Activated naive CD4-positive, alpha-beta T cell treated with anti-CD3 and anti-CD28 coated beads for 36 hours (primary cell): ENCODE measurements at regions not wholly inside any gene's neighbourhood (a gene's known extent, or its start where the extent isn't known, plus 50 kb on each side); places are given as distances from the start of the nearest gene placed in this dataset.

Experiments
- CTCF ChIA-PET: fragments of 350-600 bp; sonication (Branson Sonifier 250); formaldehyde crosslinking; loops from one replicate; lab custom pipeline; 2021; ENCODE audit warnings: antibody characterized with exemption; lab: Charles Lee
- DNase-seq: peaks from one replicate; pipeline ENCODE4 v3.0.0-alpha.2; 2020
- H3K27ac Mint-ChIP-seq: one replicate; pipeline ENCODE4 v1.8.0; 2021; ENCODE audit warnings: mild to moderate bottlenecking, mixed read lengths
- H3K27me3 Mint-ChIP-seq: one replicate; pipeline ENCODE4 v1.8.0; 2021; ENCODE audit warnings: low read depth, mixed read lengths
- H3K36me3 Mint-ChIP-seq: one replicate; pipeline ENCODE4 v1.8.0; 2021; ENCODE audit warnings: low read depth, mixed read lengths
- H3K4me1 Mint-ChIP-seq: one replicate; pipeline ENCODE4 v1.8.0; 2021; ENCODE audit warnings: low read depth, mixed read lengths
- H3K4me3 Mint-ChIP-seq: one replicate; pipeline ENCODE4 v1.8.0; 2021; ENCODE audit warnings: mild to moderate bottlenecking, moderate library complexity, mixed read lengths
- H3K9me3 Mint-ChIP-seq: one replicate; pipeline ENCODE4 v1.8.0; 2021; ENCODE audit warnings: mixed read lengths
- intact Hi-C: fragments of 100-400 bp; cut with micrococcal nuclease; formaldehyde crosslinking; loops from one replicate; pipeline ENCODE4 v1.15.1; 2023

DNA sequence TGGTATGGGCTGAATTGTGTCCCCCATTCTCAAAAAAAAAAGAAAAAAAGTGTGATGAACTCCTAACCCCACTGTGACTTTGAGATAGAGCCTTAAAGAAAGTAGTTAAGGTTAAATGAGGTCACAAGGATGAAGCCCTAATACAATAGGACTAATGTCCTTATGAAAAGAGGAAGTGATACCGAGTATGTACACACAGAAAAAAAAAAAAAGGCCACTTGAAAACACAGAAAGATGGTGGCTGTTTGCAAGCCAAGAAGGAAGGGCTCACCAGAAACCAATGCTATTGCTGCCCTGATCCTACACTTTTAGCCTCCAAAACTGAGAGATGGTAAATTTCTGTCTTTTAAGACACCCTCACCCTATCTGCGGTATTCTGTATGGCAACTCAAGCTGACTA, 955.6 kb downstream of the PCDH17 start:
- no peak for DNase-seq
- Mint-ChIP-seq H3K9me3 (no peaks in the 10 kb centered on the region), H3K27ac (no peak overlapping the region), H3K4me1 (no peaks in the 10 kb centered on the region), H3K36me3 (no peaks in the 10 kb centered on the region), H3K4me3 (no peak overlapping the region), H3K27me3 (no peaks in the 10 kb centered on the region)
- intact Hi-C loops, result no loop called here
- CTCF ChIA-PET, result no interaction called here

DNA sequence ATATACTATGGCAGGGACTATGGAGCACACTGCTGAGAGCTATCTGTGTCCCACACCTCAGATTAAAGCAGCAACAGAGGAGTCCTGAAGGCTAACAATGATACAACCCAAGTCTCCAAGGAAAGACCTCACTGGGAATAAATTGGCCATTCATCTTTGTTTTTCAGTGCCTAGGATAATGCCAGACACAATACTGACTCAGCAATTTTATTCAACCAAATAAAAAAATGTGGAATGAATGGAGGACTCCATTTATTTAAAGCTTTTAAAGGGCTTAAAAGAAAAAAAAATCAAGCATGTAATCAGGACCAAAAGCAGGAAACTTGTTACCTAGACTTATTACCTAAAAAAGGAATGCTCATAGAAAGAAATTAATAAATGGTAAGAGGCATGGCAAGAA, 960.5 kb downstream of the PCDH17 start:
- intact Hi-C loops, result no loop called here
- H3K27me3 Mint-ChIP-seq, result no peaks in the 10 kb centered on the region
- H3K36me3 Mint-ChIP-seq, result no peaks in the 10 kb centered on the region
- CTCF ChIA-PET, result no interaction called here
- no peak overlapping the region for H3K27ac Mint-ChIP-seq
- H3K9me3 Mint-ChIP-seq, result peaks cover 1% of the 10 kb centered on the region
- H3K4me1 Mint-ChIP-seq, result no peaks in the 10 kb centered on the region
- no peak for DNase-seq
- no peak overlapping the region for H3K4me3 Mint-ChIP-seq

DNA sequence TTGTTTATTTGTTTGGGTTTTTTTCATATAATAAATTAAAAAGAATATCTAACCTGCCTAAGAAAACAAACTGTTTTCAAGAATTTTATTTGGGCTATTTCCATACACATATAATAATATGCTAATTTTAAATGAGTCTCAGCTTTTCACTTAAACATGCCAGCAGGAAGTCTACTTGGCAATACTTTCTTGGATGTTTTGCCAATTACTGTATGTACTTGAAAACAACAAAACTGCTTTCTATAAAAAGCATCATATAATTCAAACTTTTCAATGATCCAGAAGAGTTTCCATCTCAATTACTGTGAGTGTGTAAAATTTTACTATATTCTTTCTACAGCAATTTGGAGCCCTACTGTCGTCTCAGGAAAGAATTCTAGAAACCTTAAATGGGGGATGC, 961.2 kb downstream of the PCDH17 start:
- peaks cover 1% of the 10 kb centered on the region for H3K9me3 Mint-ChIP-seq
- no peaks in the 10 kb centered on the region for H3K27me3 Mint-ChIP-seq
- no peak overlapping the region for H3K27ac Mint-ChIP-seq
- DNase-seq, result no peak
- CTCF ChIA-PET, result no interaction called here
- no peak overlapping the region for H3K4me3 Mint-ChIP-seq
- no peaks in the 10 kb centered on the region for H3K4me1 Mint-ChIP-seq
- intact Hi-C loops, result no loop called here
- no peaks in the 10 kb centered on the region for H3K36me3 Mint-ChIP-seq

DNA sequence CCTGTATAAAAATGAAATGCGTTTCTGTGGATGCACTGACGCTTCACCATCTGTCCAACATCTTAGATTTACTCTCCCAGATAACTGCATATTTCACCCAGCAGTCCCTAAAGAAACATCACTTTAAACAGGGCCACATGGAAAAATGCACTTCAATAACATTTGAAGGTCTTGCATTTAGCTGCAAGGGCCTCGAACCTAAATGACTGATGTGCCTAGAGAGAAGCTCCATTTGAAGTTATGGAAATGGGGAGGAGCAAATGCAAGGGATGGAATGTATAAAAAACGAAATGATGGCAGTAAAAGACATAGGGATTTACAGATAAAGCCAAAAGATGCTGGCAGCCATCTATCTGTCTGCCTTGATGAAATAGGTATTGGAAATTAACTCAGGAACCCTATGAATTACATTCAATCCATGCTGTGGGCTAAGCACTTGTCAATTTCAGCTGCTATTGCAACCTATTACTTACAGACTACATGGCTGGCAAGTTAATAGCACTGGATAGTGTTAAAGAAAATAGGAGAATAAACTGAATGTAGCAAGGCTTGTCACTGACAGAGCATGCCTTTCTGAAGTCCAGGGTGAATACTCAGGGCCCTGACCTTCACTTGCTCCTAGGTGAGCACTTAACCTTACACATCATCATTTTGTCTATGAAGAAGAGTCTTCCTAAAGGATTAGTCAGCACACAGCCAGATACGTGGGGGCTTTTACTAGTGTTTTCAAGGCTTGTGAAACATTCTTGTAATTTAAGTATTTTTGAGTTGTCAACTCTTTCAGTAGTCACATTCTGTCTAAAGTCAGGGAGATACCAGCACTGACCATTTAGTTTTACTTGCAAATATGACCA, 963.4 kb downstream of the PCDH17 start:
- H3K27me3 Mint-ChIP-seq, result no peaks in the 10 kb centered on the region
- CTCF ChIA-PET, result interaction anchor here (0.6 kb wide), 1 partner anchor 96 kb away, joined by 3 read pairs; no protein-coding TSS in a partner anchor
- intact Hi-C loops, result no loop called here
- DNase-seq, result no peak
- no peak overlapping the region for H3K4me3 Mint-ChIP-seq
- H3K9me3 Mint-ChIP-seq, result peaks cover 1% of the 10 kb centered on the region
- H3K4me1 Mint-ChIP-seq, result no peaks in the 10 kb centered on the region
- no peaks in the 10 kb centered on the region for H3K36me3 Mint-ChIP-seq
- H3K27ac Mint-ChIP-seq, result no peak overlapping the region

DNA sequence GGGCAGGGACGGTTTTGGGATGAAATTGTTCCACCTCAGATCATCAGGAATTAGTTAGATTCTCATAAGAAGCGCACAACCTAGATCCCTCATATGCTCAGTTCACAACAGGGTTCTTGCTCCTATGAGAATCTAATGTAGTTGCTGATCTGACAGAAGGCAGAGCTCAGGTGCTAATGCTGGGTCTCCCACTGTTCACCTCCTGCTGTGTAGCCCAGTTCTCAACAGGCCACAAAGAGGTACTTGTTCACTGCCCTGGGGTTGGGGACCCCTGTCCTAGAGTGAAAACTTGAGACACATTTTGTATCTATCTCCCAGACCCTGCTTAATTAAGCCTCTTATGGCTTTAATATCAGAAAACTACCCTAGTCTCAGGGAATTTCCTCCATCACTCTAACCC, 966.0 kb downstream of the PCDH17 start:
- intact Hi-C loops, result no loop called here
- Mint-ChIP-seq H3K27ac (no peak overlapping the region), H3K4me1 (no peaks in the 10 kb centered on the region), H3K9me3 (peaks cover 1% of the 10 kb centered on the region), H3K4me3 (no peak overlapping the region), H3K27me3 (no peaks in the 10 kb centered on the region), H3K36me3 (no peaks in the 10 kb centered on the region)
- CTCF ChIA-PET, result no interaction called here
- DNase-seq, result no peak

DNA sequence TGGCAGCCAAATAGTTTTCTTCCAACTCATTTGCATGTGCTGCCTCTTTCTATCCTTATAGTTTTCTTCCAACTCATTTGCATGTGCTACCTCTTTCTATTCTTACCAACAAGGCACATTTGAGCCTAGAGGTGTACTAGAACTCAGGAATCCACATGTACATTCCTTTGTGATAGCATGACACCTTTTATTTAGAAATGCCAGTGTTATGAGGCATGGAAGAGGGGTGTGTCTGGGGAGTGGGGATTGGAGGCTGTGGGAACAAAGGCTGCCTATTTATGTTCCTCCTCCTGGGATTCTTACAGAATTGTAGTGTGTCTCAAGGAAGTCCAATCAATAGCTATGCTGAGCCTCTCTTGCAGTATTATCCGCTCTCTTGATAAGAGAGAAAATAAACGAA, 966.7 kb downstream of the PCDH17 start:
- no peaks in the 10 kb centered on the region for H3K27me3 Mint-ChIP-seq
- peaks cover 1% of the 10 kb centered on the region for H3K9me3 Mint-ChIP-seq
- intact Hi-C loops, result no loop called here
- H3K27ac Mint-ChIP-seq, result no peak overlapping the region
- CTCF ChIA-PET, result no interaction called here
- H3K36me3 Mint-ChIP-seq, result no peaks in the 10 kb centered on the region
- H3K4me3 Mint-ChIP-seq, result no peak overlapping the region
- no peak for DNase-seq
- H3K4me1 Mint-ChIP-seq, result no peaks in the 10 kb centered on the region

DNA sequence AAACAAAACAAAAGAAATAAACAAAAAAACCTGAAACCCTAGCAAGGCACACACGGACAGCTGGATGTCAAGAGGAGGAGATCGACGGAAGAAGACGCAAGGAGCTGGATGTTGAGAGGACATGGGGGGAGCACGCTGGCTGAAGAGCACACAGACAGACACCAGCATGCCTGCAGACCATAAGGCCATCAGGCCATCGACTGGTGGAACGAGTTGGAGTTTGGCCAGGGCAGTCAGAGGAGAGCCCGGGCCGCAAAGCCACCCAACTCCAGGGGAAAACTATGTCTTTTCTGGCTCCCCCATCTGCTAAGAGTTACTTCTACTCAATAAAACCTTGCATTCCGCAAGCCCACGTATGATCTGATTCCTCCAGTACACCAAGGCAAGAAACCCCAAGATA, 979.6 kb downstream of the PCDH17 start:
- peaks cover 18% of the 10 kb centered on the region for H3K9me3 Mint-ChIP-seq
- no peaks in the 10 kb centered on the region for H3K36me3 Mint-ChIP-seq
- intact Hi-C loops, result no loop called here
- DNase-seq, result no peak
- no peaks in the 10 kb centered on the region for H3K4me1 Mint-ChIP-seq
- CTCF ChIA-PET, result no interaction called here
- H3K27me3 Mint-ChIP-seq, result no peaks in the 10 kb centered on the region
- no peak overlapping the region for H3K4me3 Mint-ChIP-seq
- no peak overlapping the region for H3K27ac Mint-ChIP-seq

DNA sequence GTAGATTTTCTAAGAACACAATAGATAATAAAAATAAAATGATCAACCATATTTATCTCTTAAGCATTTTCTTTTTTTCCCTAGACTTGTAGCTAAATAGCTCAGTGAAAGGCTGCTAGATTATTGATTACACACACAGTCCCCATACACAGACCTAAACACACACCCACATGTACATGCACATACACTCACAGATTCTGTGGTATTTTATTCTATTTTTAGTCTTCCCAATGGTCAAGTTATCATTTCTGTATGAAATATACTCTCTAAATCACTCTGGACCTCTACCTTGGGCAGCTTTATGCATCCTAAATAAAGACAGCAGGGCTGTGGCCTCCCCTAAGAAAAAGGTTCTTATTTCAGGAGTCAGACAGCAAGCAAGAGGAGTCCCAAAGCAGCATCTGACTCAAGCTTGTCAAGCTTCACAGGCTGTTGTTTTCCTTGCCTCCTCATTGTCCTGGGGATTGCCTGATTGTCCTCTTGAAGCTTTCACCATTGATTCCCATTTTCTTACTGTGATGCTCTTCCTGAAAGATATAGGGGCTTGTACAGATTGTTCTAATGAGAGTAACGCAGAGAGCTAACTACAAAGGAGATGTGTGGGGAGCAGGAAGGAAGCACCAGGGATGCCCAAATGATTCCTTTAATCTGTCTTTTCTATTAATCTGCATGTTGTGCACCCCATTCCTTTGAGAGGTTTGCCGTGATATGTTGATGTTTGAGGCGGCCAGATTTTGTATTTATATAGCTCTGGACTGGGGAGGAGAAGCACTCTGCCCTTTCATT, 986.5 kb downstream of the PCDH17 start:
- Mint-ChIP-seq H3K27me3 (no peaks in the 10 kb centered on the region), H3K4me1 (no peaks in the 10 kb centered on the region), H3K27ac (no peak overlapping the region), H3K9me3 (peaks cover 9% of the 10 kb centered on the region), H3K4me3 (no peak overlapping the region), H3K36me3 (no peaks in the 10 kb centered on the region)
- intact Hi-C loops, result no loop called here
- DNase-seq, result no peak
- CTCF ChIA-PET, result no interaction called here

DNA sequence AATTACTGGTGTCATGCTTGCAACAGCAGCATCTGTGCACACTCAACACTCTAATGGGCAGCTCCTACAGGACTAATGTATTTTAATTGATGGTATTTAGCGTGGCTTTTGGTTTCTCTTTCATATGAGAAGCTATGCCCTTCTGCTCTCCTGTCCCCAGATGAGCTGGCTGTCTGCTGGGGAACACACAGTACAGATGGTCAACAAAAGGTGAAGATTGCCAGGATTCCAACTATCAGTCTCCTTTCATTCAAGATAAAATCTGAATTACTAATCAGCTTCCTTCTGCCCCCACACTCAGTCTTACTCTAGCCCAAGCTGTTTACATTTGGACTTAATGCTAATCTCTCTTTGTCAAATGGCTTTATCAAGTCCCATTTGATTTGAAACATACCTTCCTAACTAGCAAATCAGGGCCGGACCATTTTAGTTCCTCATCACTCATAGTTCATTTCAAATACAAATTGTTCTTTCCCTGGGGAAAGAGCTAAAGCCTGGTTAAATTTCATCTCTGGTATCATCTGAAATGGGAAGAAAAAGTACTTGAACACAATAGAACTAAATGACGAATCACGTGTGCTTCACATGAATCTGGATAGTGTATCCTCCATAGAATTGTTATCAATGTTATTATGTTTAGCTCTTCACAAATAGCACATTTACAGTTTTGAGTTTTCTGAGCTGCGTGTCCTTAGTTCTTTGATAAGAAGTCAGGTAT, 988.0 kb downstream of the PCDH17 start:
- Mint-ChIP-seq H3K27me3 (no peaks in the 10 kb centered on the region), H3K27ac (no peak overlapping the region), H3K9me3 (no peaks in the 10 kb centered on the region), H3K4me3 (no peak overlapping the region), H3K4me1 (no peaks in the 10 kb centered on the region), H3K36me3 (no peaks in the 10 kb centered on the region)
- CTCF ChIA-PET, result no interaction called here
- no peak for DNase-seq
- intact Hi-C loops, result no loop called here

DNA sequence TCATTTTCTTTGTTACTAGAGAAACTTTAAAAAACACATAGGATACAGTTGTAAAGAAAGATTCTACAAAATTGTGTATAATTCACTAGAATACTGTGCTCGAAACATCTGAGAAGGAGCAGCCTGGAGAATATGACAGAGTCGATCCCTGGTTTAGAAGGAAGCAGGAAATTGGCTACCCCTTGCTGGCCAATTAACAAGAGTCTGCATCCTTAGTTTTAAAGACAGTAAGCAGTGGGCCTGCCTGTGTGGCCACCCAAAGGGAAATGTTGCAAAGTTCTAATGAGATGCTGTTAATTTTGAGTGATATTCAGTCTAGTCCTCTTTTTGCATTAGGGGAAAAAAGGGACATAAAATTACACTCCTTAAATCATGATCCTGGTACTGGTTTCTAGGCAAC, 988.6 kb downstream of the PCDH17 start:
- Mint-ChIP-seq H3K36me3 (no peaks in the 10 kb centered on the region), H3K9me3 (no peaks in the 10 kb centered on the region), H3K27ac (no peak overlapping the region), H3K27me3 (no peaks in the 10 kb centered on the region), H3K4me1 (no peaks in the 10 kb centered on the region), H3K4me3 (no peak overlapping the region)
- no peak for DNase-seq
- CTCF ChIA-PET, result no interaction called here
- intact Hi-C loops, result no loop called here

DNA sequence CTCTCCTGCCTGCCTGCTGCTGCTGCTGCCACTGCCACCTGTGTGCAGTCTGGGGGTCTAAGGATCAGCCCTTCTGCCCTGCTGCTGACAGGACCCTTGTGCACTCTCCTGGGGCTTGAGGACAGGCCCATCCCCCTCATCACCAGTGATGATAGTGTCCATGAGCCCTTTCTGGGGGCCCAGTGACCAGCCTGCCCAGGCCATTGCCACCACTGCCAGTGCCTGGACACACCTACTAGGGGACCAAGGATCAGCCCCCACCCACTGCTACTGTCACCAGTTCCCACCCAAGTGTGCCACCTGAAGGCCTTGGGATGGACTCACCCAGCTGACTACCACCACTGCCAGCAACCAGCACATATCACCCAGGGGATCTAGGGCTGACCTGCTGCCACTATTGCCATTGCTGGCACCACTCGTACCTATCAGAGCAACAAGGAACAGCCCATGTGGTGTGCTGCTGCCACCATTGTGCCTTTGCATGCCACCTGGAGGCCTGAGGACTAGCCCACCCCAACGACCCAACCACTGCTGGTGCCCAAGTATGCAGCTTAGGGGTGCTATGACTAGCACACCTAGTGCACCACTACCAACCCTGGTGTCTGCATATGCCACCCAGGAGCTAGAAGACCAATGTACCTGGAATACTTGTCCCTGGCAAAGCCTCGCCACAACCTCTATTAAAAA, 994.3 kb downstream of the PCDH17 start:
- H3K4me3 Mint-ChIP-seq, result no peak overlapping the region
- DNase-seq, result no peak
- intact Hi-C loops, result no loop called here
- CTCF ChIA-PET, result no interaction called here
- H3K27ac Mint-ChIP-seq, result no peak overlapping the region
- no peaks in the 10 kb centered on the region for H3K36me3 Mint-ChIP-seq
- H3K27me3 Mint-ChIP-seq, result no peaks in the 10 kb centered on the region
- no peaks in the 10 kb centered on the region for H3K4me1 Mint-ChIP-seq
- peaks cover 14% of the 10 kb centered on the region for H3K9me3 Mint-ChIP-seq

DNA sequence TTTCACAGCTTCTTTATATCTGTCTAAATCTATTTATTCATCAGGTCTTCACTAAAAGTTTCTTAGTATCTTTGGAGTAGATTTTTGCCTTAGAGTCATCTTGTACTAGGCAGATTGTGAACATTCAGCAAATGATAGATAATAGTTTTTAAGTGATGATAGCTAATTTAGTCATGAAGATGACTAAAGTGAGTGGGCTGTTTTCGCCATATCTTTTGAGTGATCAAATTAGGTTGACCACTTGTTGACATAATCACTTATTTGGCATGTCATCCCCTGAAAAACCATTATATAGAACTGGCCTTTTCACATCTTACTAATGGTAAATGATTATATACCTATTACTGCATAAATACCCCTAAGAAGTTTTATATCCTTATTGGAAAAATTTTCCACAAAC, 999.2 kb downstream of the PCDH17 start:
- CTCF ChIA-PET, result no interaction called here
- no peak overlapping the region for H3K4me3 Mint-ChIP-seq
- DNase-seq, result no peak
- H3K4me1 Mint-ChIP-seq, result no peaks in the 10 kb centered on the region
- H3K9me3 Mint-ChIP-seq, result peaks cover 13% of the 10 kb centered on the region
- no peaks in the 10 kb centered on the region for H3K36me3 Mint-ChIP-seq
- H3K27ac Mint-ChIP-seq, result no peak overlapping the region
- intact Hi-C loops, result no loop called here
- H3K27me3 Mint-ChIP-seq, result no peaks in the 10 kb centered on the region
